Peyer's patch (tissue), 4 donors: ENCODE measurements at regions not wholly inside any gene's neighbourhood (a gene's known extent, or its start where the extent isn't known, plus 50 kb on each side); places are given as distances from the start of the nearest gene placed in this dataset.

Source experiments
- POLR2A ChIP-seq, 2 donors: fragments of 450-650 bp; IDR thresholded peaks; one replicate each; pipeline ENCODE4 v1.5.1; 2017; ENCODE audit warnings: antibody characterized with exemption in 2 of 2, mild to moderate bottlenecking in 2 of 2, moderate library complexity in 2 of 2
- TF ChIP-seq, protein P1 (sequence below), 6 experiments: fragments of 450-650 bp in 4 of 6; fragments of 200-600 bp in 2 of 6; sonication (generic) in 1 of 6; IDR thresholded peaks; one replicate each; pipeline ENCODE4 v1.5.1; 2017 to 2019; ENCODE audit warnings: antibody characterized with exemption in 6 of 6, mild to moderate bottlenecking in 3 of 6, moderate library complexity in 1 of 6

DNA sequence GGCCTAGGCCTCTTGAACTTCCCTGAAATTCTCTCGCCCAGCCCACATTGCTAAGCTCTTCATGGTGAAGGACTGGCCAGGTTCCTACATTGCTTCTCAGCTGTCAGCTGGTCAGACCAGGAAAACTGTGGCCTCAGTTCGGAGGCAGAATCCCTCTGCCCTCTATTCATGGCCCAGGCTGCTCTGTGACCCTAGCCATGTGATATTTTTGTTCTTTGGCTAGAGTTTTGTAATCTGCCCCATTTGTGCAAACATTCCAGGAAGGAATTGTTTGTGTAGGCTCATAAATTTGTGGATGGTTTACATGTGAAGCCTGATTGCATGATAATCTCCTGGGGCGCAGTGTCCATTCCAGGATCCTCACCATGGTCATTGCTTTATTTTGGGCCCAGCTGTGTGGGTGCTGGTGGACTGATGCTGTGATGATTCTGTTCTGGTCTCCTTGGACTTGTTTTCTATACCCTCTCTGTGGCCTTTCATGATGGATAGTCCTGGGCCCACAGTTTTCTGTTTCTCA is 149.1 kb upstream of the E2F8 start:
- TF ChIP-seq, protein P1, sequence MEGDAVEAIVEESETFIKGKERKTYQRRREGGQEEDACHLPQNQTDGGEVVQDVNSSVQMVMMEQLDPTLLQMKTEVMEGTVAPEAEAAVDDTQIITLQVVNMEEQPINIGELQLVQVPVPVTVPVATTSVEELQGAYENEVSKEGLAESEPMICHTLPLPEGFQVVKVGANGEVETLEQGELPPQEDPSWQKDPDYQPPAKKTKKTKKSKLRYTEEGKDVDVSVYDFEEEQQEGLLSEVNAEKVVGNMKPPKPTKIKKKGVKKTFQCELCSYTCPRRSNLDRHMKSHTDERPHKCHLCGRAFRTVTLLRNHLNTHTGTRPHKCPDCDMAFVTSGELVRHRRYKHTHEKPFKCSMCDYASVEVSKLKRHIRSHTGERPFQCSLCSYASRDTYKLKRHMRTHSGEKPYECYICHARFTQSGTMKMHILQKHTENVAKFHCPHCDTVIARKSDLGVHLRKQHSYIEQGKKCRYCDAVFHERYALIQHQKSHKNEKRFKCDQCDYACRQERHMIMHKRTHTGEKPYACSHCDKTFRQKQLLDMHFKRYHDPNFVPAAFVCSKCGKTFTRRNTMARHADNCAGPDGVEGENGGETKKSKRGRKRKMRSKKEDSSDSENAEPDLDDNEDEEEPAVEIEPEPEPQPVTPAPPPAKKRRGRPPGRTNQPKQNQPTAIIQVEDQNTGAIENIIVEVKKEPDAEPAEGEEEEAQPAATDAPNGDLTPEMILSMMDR (IDR thresholded peaks at IDR 0.05): no peak
- no peak for TF ChIP-seq POLR2A (IDR thresholded peaks at IDR 0.05)
